H9 (cell line): ENCODE measurements at regions not wholly inside any gene's neighbourhood (a gene's known extent, or its start where the extent isn't known, plus 50 kb on each side); places are given as distances from the start of the nearest gene placed in this dataset.

ENCODE experiments used
- DNase-seq: peaks from one replicate; pipeline ENCODE4 v3.0.0-alpha.2; 2017
- H2AFZ ChIP-seq: one replicate; pipeline ENCODE4 v1.6.1; 2013; ENCODE audit warnings: mild to moderate bottlenecking, low read length, control low read depth, moderate library complexity
- H2AK5ac ChIP-seq: 2 replicates; pipeline ENCODE4 v1.6.1; 2013; ENCODE audit warnings: low read length, control low read depth, mixed read lengths; ENCODE audit not compliant: insufficient read length
- H2BK120ac ChIP-seq: one replicate; pipeline ENCODE4 v1.6.1; 2013; ENCODE audit warnings: low read depth, mild to moderate bottlenecking, low read length, control low read depth, inconsistent platforms; ENCODE audit not compliant: poor library complexity, severe bottlenecking
- H2BK12ac ChIP-seq: 2 replicates; pipeline ENCODE4 v1.6.1; 2013; ENCODE audit warnings: low read length, control low read depth, mixed read lengths, low read depth; ENCODE audit not compliant: insufficient read length
- H2BK15ac ChIP-seq: 2 replicates; pipeline ENCODE4 v1.6.1; 2013; ENCODE audit warnings: low read depth, low read length, control low read depth
- H2BK20ac ChIP-seq: one replicate; pipeline ENCODE4 v1.6.1; 2013; ENCODE audit warnings: low read depth, mild to moderate bottlenecking, low read length, control low read depth, inconsistent platforms; ENCODE audit not compliant: poor library complexity, severe bottlenecking
- H2BK5ac ChIP-seq: 2 replicates; pipeline ENCODE4 v1.6.1; 2013; ENCODE audit warnings: low read length, control low read depth, mixed read lengths; ENCODE audit not compliant: insufficient read length
- H3K14ac ChIP-seq: 2 replicates; pipeline ENCODE4 v1.6.1; 2013; ENCODE audit warnings: low read length, control low read depth; ENCODE audit not compliant: insufficient read depth
- H3K18ac ChIP-seq: 2 replicates; pipeline ENCODE4 v1.6.1; 2013; ENCODE audit warnings: low read depth, mild to moderate bottlenecking, mixed read lengths, low read length, control low read depth; ENCODE audit not compliant: insufficient read length
- H3K23ac ChIP-seq: 2 replicates; pipeline ENCODE4 v1.6.1; 2013; ENCODE audit warnings: low read length, control low read depth, mixed read lengths, low read depth; ENCODE audit not compliant: insufficient read length
- H3K23me2 ChIP-seq: 2 replicates; pipeline ENCODE4 v1.6.1; 2013; ENCODE audit warnings: low read depth, mild to moderate bottlenecking, mixed read lengths, low read length, control low read depth; ENCODE audit not compliant: insufficient read length, poor library complexity, severe bottlenecking
- H3K27ac ChIP-seq: 2 replicates; pipeline ENCODE4 v1.5.1; 2013; ENCODE audit warnings: low read length, control low read depth, mixed read lengths, low read depth; ENCODE audit not compliant: insufficient read length
- H3K27me3 ChIP-seq: 2 replicates; pipeline ENCODE4 v1.6.1; 2013; ENCODE audit warnings: low read length, control low read depth, inconsistent platforms; ENCODE audit not compliant: insufficient read depth
- H3K4ac ChIP-seq: 2 replicates; pipeline ENCODE4 v1.6.1; 2013; ENCODE audit warnings: low read depth, mild to moderate bottlenecking, control low read depth, inconsistent platforms, low read length, moderate library complexity
- H3K4me1 ChIP-seq: 2 replicates; pipeline ENCODE4 v1.6.1; 2013; ENCODE audit warnings: low read length, control low read depth, inconsistent platforms; ENCODE audit not compliant: insufficient read depth
- H3K4me2 ChIP-seq: 2 replicates; pipeline ENCODE4 v1.6.1; 2013; ENCODE audit warnings: low read length, control low read depth, mixed read lengths; ENCODE audit not compliant: insufficient read length, insufficient read depth
- H3K56ac ChIP-seq: 2 replicates; pipeline ENCODE4 v1.6.1; 2013; ENCODE audit warnings: low read depth, mild to moderate bottlenecking, mixed read lengths, low read length, control low read depth; ENCODE audit not compliant: insufficient read length
- H3K79me1 ChIP-seq: 2 replicates; pipeline ENCODE4 v1.6.1; 2013; ENCODE audit warnings: low read depth, mild to moderate bottlenecking, moderate library complexity, low read length, control low read depth, inconsistent platforms; ENCODE audit not compliant: insufficient read depth, poor library complexity, severe bottlenecking
- H3K79me2 ChIP-seq: 2 replicates; pipeline ENCODE4 v1.6.1; 2013; ENCODE audit warnings: low read length, control low read depth, inconsistent platforms; ENCODE audit not compliant: insufficient read depth
- H3K9ac ChIP-seq: 2 replicates; pipeline ENCODE4 v1.6.1; 2013; ENCODE audit warnings: low read length, control low read depth, mixed read lengths; ENCODE audit not compliant: insufficient read length; ENCODE audit errors: extremely low read depth
- H3K9me3 ChIP-seq: one replicate; pipeline ENCODE4 v1.6.1; 2013; ENCODE audit warnings: low read depth, low read length, inconsistent platforms; ENCODE audit not compliant: control insufficient read depth
- H3T11ph ChIP-seq: one replicate; pipeline ENCODE4 v1.6.1; 2013; ENCODE audit warnings: mild to moderate bottlenecking, low read length, control low read depth, inconsistent platforms
- H4K20me1 ChIP-seq: one replicate; pipeline ENCODE4 v1.6.1; 2013; ENCODE audit not compliant: control insufficient read depth, insufficient read length, insufficient read depth
- H4K5ac ChIP-seq: 2 replicates; pipeline ENCODE4 v1.6.1; 2013; ENCODE audit warnings: low read depth, mild to moderate bottlenecking, mixed read lengths, low read length, control low read depth; ENCODE audit not compliant: insufficient read length
- H4K8ac ChIP-seq: replicated peaks from 2 replicates; pipeline ENCODE4 v1.6.1; 2013; ENCODE audit warnings: low read length, control low read depth, mixed read lengths, low read depth; ENCODE audit not compliant: insufficient read length
- H4K91ac ChIP-seq: 2 replicates; pipeline ENCODE4 v1.6.1; 2013; ENCODE audit warnings: low read depth, mild to moderate bottlenecking, moderate library complexity, mixed read lengths, low read length, control low read depth; ENCODE audit not compliant: insufficient read length
- H3K27ac Mint-ChIP-seq, 3 experiments: 2 replicates in 2 of 3; 3 replicates in 1 of 3; pipeline ENCODE4 v1.8.0; 2020 to 2021; ENCODE audit warnings: mixed read lengths in 3 of 3, mild to moderate bottlenecking in 1 of 3, moderate library complexity in 1 of 3
- H3K27me3 Mint-ChIP-seq: 2 replicates; pipeline ENCODE4 v1.8.0; 2021; ENCODE audit warnings: low read depth, mild to moderate bottlenecking, moderate library complexity, mixed read lengths
- H3K36me3 Mint-ChIP-seq, 3 experiments: 2 replicates in 2 of 3; 3 replicates in 1 of 3; pipeline ENCODE4 v1.8.0; 2020 to 2021; ENCODE audit warnings: low read depth in 3 of 3, mixed read lengths in 3 of 3; ENCODE audit not compliant: insufficient read depth in 1 of 3
- H3K4me1 Mint-ChIP-seq, 2 experiments: 2 replicates each; pipeline ENCODE4 v1.8.0; 2020; ENCODE audit warnings: mixed read lengths in 2 of 2
- H3K4me3 Mint-ChIP-seq, 2 experiments: 2 replicates in 1 of 2; 3 replicates in 1 of 2; pipeline ENCODE4 v1.8.0; 2020 to 2021; ENCODE audit warnings: mild to moderate bottlenecking in 2 of 2, mixed read lengths in 2 of 2, moderate library complexity in 1 of 2
- H3K9me3 Mint-ChIP-seq, 2 experiments: 2 replicates in 1 of 2; 3 replicates in 1 of 2; pipeline ENCODE4 v1.8.0; 2020; ENCODE audit warnings: mild to moderate bottlenecking in 2 of 2, mixed read lengths in 2 of 2, moderate library complexity in 1 of 2
- WGBS: extraction: QIAGEN DNeasy Blood & Tissue Kit; methylation state at CpG from one replicate; pipeline ENCODE4 v1.1.7; 2013; ENCODE audit warnings: missing lambda C conversion rate, low lambda C conversion rate, mixed read lengths; ENCODE audit not compliant: insufficient read length; ENCODE audit errors: extremely low coverage; 5-methylcytosine and 5-hydroxymethylcytosine counted together
- TF ChIP-seq, protein P1 (sequence below): fragments of 200-600 bp; sonication (generic); conservative IDR thresholded peaks from 3 replicates; pipeline ENCODE4 v1.8.0; 2021; ENCODE audit warnings: antibody characterized with exemption, mild to moderate bottlenecking

DNA sequence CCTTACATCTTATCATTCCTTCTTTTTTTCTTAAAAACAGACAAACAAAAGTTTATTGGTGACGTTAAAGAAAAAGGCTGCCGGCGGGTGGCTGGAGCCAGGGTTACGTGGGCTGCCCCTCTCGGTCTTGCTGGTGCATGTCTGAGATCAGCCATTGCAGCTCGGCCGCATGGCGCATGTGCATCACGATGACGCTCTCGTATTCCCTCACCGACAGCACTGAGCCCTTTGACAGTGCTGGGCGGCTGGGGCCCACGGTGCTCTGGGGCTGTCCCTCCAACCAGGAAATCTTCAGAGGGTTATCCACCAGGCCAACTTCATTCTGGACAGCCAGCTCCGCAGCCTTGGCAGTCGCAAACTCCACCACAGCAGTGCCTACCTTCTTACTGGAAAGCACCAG is 1081.8 kb upstream of the TMEFF2 start:
- TF ChIP-seq, protein P1, sequence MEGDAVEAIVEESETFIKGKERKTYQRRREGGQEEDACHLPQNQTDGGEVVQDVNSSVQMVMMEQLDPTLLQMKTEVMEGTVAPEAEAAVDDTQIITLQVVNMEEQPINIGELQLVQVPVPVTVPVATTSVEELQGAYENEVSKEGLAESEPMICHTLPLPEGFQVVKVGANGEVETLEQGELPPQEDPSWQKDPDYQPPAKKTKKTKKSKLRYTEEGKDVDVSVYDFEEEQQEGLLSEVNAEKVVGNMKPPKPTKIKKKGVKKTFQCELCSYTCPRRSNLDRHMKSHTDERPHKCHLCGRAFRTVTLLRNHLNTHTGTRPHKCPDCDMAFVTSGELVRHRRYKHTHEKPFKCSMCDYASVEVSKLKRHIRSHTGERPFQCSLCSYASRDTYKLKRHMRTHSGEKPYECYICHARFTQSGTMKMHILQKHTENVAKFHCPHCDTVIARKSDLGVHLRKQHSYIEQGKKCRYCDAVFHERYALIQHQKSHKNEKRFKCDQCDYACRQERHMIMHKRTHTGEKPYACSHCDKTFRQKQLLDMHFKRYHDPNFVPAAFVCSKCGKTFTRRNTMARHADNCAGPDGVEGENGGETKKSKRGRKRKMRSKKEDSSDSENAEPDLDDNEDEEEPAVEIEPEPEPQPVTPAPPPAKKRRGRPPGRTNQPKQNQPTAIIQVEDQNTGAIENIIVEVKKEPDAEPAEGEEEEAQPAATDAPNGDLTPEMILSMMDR = no peak
- H3K9ac ChIP-seq = no peak overlapping the region
- no peak for DNase-seq

More for the DNA sequence above, 1081.8 kb upstream of the TMEFF2 start:
- Histone ChIP-seq H4K5ac (no peak overlapping the region), H2BK15ac (no peak overlapping the region), H2AFZ (no peak overlapping the region), H3K23me2 (no peaks in the 10 kb centered on the region), H2BK12ac (no peak overlapping the region), H4K8ac (no peak overlapping the region), H3K9me3 (no peaks in the 10 kb centered on the region), H4K91ac (no peak overlapping the region), H3K79me2 (no peaks in the 10 kb centered on the region), H3K14ac (no peak overlapping the region; the same call in 1 of the 2 replicates), H4K20me1 (no peaks in the 10 kb centered on the region), H3K18ac (no peak overlapping the region), H3K23ac (no peak overlapping the region), H2BK5ac (no peak overlapping the region), H3K27ac (no peak overlapping the region), H2BK20ac (no peak overlapping the region), H3K56ac (no peak overlapping the region), H3K4me2 (no peak overlapping the region), H2AK5ac (no peak overlapping the region), H3K4me1 (no peaks in the 10 kb centered on the region), H3K4ac (no peak overlapping the region), H3T11ph (no peak overlapping the region), H3K27me3 (no peaks in the 10 kb centered on the region), H2BK120ac (no peak overlapping the region), H3K79me1 (no peaks in the 10 kb centered on the region)
- WGBS = no CpG with 5 or more reads among the region's 16 CpGs
- no peaks in the 10 kb centered on the region for H3K9me3 Mint-ChIP-seq
- H3K4me1 Mint-ChIP-seq = 0 out of 4 replicates have a peak, but pooled peaks cover 0 to 3% of the 10 kb centered on the region in 2 experiments
- no peak overlapping the region for H3K27ac Mint-ChIP-seq
- no peaks in the 10 kb centered on the region for H3K36me3 Mint-ChIP-seq
- no peak overlapping the region for H3K4me3 Mint-ChIP-seq
- peaks cover 3% of the 10 kb centered on the region; the same call in 1 of the 2 replicates for H3K27me3 Mint-ChIP-seq
